Duodenal mucosa (tissue), 2 donors: ENCODE measurements at regions not wholly inside any gene's neighbourhood (a gene's known extent, or its start where the extent isn't known, plus 50 kb on each side); places are given as distances from the start of the nearest gene placed in this dataset.

ENCODE experiments used
- H3K27ac ChIP-seq: one replicate; pipeline ENCODE4 v1.7.0; 2013; ENCODE audit warnings: low read depth, low read length
- H3K27me3 ChIP-seq, 2 donors: one replicate each; pipeline ENCODE4 v1.7.0; 2013; ENCODE audit warnings: low read length in 2 of 2, control low read depth in 1 of 2; ENCODE audit not compliant: insufficient read depth in 2 of 2, control insufficient read depth in 1 of 2
- H3K36me3 ChIP-seq, 2 donors: one replicate each; pipeline ENCODE4 v1.7.0; 2013; ENCODE audit warnings: low read length in 2 of 2, control low read depth in 1 of 2; ENCODE audit not compliant: insufficient read depth in 2 of 2, control insufficient read depth in 1 of 2
- H3K4me1 ChIP-seq, 2 donors: one replicate each; pipeline ENCODE4 v1.7.0; 2013; ENCODE audit warnings: low read length in 2 of 2, control low read depth in 1 of 2; ENCODE audit not compliant: insufficient read depth in 2 of 2, control insufficient read depth in 1 of 2
- H3K4me3 ChIP-seq, 2 donors: one replicate each; pipeline ENCODE4 v1.7.0; 2013; ENCODE audit warnings: low read length in 2 of 2, low read depth in 1 of 2
- H3K9ac ChIP-seq, 2 donors: one replicate each; pipeline ENCODE4 v1.7.0; 2013; ENCODE audit warnings: low read length in 2 of 2, low read depth in 1 of 2
- H3K9me3 ChIP-seq, 2 donors: one replicate each; pipeline ENCODE4 v1.7.0; 2013; ENCODE audit warnings: low read length in 2 of 2, control low read depth in 1 of 2; ENCODE audit not compliant: control insufficient read depth in 1 of 2

DNA sequence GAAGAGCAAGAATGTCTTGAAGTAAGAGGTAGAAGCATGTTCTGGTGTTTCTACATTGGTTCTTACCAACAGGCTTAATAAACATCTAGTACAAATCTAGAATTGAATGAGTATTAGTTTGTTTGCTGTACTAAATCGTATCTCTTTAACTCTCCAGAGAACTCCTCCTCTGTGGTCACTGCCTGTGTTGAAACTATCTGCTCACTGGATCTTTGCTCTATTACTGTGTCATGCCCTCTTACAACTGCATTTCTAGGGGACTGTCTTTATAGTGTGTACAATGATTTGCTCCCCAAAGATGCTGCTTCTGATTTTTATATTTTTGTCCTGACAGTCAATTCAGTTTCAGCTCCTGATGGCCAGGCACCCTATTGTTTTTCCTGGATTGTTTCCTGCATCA is 50.1 kb upstream of the E2F7 start:
- Histone ChIP-seq H3K9ac (no peak overlapping the region), H3K27me3 (no peaks in the 10 kb centered on the region), H3K36me3 (no peaks in the 10 kb centered on the region), H3K4me3 (no peak overlapping the region), H3K9me3 (no peaks in the 10 kb centered on the region), H3K27ac (no peak overlapping the region), H3K4me1 (no peaks in the 10 kb centered on the region)
